ENCODE measurements at regions not wholly inside any gene's neighbourhood (a gene's known extent, or its start where the extent isn't known, plus 50 kb on each side); places are given as distances from the start of the nearest gene placed in this dataset.

DNA sequence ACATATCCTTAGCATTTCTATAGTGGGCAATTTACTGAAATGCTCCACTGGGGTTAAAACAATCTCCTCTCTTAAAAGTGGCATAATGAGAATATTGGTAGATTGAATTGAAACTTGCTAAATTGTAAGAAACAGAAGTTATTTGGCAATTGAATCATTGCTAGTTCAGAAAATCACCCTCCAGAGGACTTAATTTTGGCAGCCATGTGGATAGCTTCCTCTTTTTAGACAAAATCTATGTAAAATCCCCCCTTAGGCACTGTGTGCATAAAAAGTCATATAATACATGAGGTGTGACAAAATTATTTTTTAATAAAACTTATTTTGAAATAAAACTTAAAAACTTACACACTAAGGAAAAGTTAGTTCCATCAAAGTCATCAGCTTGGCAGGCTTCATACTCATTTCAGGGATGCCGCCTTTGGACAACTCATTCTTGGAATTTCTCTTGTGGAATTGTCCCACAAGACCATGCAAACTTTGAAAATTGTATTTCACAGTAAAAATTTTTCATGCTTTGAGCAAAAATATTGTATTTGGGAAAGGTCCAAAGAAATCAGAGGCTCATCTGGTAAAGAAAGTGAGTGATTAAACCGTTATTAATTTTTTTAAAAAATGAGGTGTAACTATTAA, 473.0 kb downstream of the BCKDHB start:
- TF ChIP-seq, protein P1, sequence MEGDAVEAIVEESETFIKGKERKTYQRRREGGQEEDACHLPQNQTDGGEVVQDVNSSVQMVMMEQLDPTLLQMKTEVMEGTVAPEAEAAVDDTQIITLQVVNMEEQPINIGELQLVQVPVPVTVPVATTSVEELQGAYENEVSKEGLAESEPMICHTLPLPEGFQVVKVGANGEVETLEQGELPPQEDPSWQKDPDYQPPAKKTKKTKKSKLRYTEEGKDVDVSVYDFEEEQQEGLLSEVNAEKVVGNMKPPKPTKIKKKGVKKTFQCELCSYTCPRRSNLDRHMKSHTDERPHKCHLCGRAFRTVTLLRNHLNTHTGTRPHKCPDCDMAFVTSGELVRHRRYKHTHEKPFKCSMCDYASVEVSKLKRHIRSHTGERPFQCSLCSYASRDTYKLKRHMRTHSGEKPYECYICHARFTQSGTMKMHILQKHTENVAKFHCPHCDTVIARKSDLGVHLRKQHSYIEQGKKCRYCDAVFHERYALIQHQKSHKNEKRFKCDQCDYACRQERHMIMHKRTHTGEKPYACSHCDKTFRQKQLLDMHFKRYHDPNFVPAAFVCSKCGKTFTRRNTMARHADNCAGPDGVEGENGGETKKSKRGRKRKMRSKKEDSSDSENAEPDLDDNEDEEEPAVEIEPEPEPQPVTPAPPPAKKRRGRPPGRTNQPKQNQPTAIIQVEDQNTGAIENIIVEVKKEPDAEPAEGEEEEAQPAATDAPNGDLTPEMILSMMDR (IDR thresholded peaks at IDR 0.05) = no peak
- TF ChIP-seq JUND (IDR thresholded peaks at IDR 0.05) = no peak
- TF ChIP-seq, protein P2, sequence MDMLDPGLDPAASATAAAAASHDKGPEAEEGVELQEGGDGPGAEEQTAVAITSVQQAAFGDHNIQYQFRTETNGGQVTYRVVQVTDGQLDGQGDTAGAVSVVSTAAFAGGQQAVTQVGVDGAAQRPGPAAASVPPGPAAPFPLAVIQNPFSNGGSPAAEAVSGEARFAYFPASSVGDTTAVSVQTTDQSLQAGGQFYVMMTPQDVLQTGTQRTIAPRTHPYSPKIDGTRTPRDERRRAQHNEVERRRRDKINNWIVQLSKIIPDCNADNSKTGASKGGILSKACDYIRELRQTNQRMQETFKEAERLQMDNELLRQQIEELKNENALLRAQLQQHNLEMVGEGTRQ (IDR thresholded peaks at IDR 0.05; ENCODE audit: borderline replicate concordance, low read depth, low read length) = no peak
- TF ChIP-seq, protein P3, sequence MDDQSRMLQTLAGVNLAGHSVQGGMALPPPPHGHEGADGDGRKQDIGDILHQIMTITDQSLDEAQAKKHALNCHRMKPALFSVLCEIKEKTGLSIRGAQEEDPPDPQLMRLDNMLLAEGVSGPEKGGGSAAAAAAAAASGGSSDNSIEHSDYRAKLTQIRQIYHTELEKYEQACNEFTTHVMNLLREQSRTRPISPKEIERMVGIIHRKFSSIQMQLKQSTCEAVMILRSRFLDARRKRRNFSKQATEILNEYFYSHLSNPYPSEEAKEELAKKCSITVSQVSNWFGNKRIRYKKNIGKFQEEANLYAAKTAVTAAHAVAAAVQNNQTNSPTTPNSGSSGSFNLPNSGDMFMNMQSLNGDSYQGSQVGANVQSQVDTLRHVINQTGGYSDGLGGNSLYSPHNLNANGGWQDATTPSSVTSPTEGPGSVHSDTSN (IDR thresholded peaks at IDR 0.05) = no peak
- no peak for TF ChIP-seq EZH2phosphoT487 (IDR thresholded peaks at IDR 0.05; ENCODE audit: borderline replicate concordance, low read depth)
- no peak for TF ChIP-seq MXI1 (IDR thresholded peaks at IDR 0.05; ENCODE audit: low read depth, low read length)
- TF ChIP-seq SMC3 (IDR thresholded peaks at IDR 0.05; ENCODE audit: low read depth, low read length) = no peak
- TF ChIP-seq, protein P4, sequence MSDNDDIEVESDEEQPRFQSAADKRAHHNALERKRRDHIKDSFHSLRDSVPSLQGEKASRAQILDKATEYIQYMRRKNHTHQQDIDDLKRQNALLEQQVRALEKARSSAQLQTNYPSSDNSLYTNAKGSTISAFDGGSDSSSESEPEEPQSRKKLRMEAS (IDR thresholded peaks at IDR 0.05; ENCODE audit: low read depth) = no peak
- TF ChIP-seq NRF1 (IDR thresholded peaks at IDR 0.05; ENCODE audit: low read depth, low read length) = no peak
- TF ChIP-seq, protein P5, sequence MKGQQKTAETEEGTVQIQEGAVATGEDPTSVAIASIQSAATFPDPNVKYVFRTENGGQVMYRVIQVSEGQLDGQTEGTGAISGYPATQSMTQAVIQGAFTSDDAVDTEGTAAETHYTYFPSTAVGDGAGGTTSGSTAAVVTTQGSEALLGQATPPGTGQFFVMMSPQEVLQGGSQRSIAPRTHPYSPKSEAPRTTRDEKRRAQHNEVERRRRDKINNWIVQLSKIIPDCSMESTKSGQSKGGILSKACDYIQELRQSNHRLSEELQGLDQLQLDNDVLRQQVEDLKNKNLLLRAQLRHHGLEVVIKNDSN (IDR thresholded peaks at IDR 0.05; ENCODE audit: borderline replicate concordance, low read depth) = no peak
- no peak for TF ChIP-seq POLR2AphosphoS5 (IDR thresholded peaks at IDR 0.05; ENCODE audit: low read depth, low read length)
- TF ChIP-seq, protein P6, sequence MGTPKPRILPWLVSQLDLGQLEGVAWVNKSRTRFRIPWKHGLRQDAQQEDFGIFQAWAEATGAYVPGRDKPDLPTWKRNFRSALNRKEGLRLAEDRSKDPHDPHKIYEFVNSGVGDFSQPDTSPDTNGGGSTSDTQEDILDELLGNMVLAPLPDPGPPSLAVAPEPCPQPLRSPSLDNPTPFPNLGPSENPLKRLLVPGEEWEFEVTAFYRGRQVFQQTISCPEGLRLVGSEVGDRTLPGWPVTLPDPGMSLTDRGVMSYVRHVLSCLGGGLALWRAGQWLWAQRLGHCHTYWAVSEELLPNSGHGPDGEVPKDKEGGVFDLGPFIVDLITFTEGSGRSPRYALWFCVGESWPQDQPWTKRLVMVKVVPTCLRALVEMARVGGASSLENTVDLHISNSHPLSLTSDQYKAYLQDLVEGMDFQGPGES (IDR thresholded peaks at IDR 0.05; ENCODE audit: low read depth, low read length) = no peak
- TF ChIP-seq GABPA (IDR thresholded peaks at IDR 0.05; ENCODE audit: low read depth) = no peak
- TF ChIP-seq ELF1 (IDR thresholded peaks at IDR 0.05) = no peak
